ENCODE measurements at regions not wholly inside any gene's neighbourhood (a gene's known extent, or its start where the extent isn't known, plus 50 kb on each side); places are given as distances from the start of the nearest gene placed in this dataset.

- TF ChIP-seq CTCF (conservative IDR thresholded peaks at IDR 0.05) (no peak), ZFX (IDR thresholded peaks at IDR 0.05) (no peak)
Measured at GRCh38 chr3:194983121-194983520, 287.8 kb downstream of the XXYLT1 start.

All from C4-2B (cell line).